ENCODE measurements at regions not wholly inside any gene's neighbourhood (a gene's known extent, or its start where the extent isn't known, plus 50 kb on each side); places are given as distances from the start of the nearest gene placed in this dataset.
"Not testable (repeated sequence)": the region's sequence is repeated elsewhere in the genome, so short reads cannot be mapped to it uniquely, and the experiment has no call there.

- not testable (repeated sequence) for FAIRE-seq
Observed at GRCh38 chr6:86602093-86602492, 335.2 kb upstream of the HTR1E start.

GRCh38 chr6:86598969-86599368 lies 338.4 kb upstream of the HTR1E start:
- FAIRE-seq: not testable (repeated sequence)

GRCh38 chr6:86595641-86596040 lies 341.7 kb upstream of the HTR1E start:
- no peak for FAIRE-seq

DNA sequence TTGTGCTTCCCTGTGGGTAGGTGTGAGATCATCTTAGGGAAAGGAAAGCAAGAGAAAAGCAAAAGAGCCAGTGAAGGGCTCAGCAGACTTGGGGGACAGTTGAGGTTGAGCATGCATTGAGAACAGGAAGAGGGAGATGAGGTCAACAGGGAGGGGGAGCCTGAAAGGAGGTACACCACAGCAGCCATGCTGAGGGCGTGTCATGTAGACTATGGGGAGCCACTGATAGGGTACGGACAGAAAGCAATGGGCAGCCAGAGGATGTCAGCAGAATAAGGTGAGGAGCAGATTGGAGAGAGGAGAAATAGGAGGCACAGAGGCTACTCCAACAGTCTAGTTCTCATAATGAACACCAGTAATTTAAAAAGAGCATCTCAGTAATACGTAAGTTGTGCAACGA lies 351.1 kb upstream of the HTR1E start:
- no peak for FAIRE-seq

DNA sequence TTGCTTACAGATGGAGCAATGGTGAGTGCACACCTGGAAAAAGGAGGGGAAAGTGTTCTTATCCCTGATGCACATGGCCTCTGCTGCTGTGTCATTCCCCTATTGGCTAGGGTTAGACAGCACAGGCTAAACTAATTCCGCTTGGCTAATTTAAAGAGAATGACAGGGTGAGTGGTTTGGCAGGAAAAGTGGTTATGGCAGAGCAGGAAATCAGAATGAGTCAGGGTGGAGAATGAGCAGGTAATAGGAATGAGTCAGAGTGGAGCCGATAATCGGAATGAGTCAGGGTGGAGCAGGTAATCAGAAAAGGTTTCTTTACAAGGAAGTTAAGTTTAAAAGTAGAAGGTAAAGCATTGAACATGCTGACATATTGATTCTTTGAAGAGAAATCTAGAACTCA lies 355.5 kb upstream of the HTR1E start:
- no peak for FAIRE-seq

- FAIRE-seq: no peak
Observed at GRCh38 chr6:86563197-86563596, 374.1 kb upstream of the HTR1E start.

GRCh38 chr6:86558318-86558717 lies 379.0 kb upstream of the HTR1E start:
- FAIRE-seq: no peak

GRCh38 chr6:86537292-86537861 lies 400.0 kb upstream of the HTR1E start:
- no peak for FAIRE-seq

DNA sequence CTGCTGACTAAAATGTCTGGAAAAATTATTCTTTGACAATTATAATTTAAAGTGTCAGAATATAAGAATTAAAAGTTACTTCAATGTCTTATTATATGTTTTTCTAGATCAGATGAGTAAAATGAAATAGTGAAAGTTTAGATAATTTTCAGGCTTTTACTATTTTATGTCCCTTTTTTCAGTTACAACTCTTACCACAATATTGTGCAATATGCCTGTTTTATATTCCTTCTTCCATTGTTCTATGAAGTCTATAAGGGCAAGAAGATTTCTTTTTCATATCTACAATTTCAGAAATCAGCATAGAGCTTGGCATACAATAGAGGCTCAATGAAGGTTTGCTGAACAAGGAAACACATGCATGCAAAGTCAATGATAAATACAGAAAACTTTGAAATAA lies 401.2 kb upstream of the HTR1E start:
- no peak for FAIRE-seq

DNA sequence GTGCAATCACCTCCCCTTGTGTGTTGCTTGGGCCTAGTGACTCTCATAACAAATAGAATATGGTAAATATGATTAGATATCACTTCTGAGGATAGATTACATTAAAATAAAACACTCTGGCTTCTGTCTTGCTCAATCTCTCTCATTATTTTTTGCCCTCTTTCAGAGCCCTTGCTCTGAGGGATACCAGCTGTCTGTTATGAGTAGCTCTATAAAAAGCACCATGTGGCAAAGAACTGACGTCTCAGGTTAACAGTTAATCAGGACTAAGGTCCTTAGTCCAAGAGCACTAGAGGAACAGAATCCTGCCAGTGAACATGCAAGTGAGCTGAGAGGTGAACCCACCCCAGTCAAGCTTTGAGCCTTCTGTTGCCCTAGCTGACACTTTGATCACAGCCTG lies 402.2 kb upstream of the HTR1E start:
- no peak for FAIRE-seq

GRCh38 chr6:86529635-86530034 lies 407.7 kb upstream of the HTR1E start:
- no peak for FAIRE-seq

GRCh38 chr6:86526238-86526637 lies 411.1 kb upstream of the HTR1E start:
- FAIRE-seq: no peak

- no peak for FAIRE-seq
Observed at GRCh38 chr6:86516087-86516486, 421.2 kb upstream of the HTR1E start.

GRCh38 chr6:86511962-86512361 lies 425.4 kb upstream of the HTR1E start:
- no peak for FAIRE-seq

- no peak for FAIRE-seq
Observed at GRCh38 chr6:86508230-86508629, 429.1 kb upstream of the HTR1E start.

DNA sequence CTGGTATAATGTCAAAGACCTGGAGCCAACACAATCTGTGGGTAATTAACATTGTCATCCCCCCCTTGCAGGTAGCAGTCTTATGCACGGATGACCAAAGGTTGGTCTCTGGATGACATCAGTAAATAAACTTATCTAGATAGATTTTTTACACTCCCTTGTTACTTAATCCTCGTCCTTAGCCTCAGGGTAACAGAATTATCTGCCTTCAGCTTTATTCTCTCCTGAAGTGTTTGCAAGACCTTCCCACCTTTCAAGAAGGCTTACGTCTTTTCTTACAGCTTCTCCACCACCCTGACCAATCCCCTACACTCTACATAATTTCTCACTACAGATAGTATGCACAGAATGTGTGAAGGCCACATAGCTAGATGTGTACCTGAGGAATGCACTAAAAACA lies 434.8 kb upstream of the HTR1E start:
- FAIRE-seq: no peak

DNA sequence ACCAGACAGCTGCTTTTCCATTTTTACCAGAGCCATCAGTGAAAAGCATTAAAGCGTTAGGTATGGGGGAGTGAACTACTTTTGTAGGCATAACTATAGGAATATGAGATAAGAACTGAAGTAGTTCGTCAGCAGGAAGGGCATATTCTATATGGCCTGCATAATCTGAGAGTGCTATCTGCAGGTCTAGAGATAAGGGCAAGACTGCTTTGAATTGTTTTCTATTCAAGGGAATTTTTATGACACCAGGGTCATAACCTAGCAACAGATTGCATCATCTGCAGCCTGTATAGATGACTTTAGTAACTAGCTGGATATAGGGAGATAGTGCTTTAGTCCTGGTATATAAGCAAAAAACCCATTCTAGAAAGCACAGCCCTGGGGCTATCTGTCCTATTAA lies 437.3 kb upstream of the HTR1E start:
- FAIRE-seq: no peak

DNA sequence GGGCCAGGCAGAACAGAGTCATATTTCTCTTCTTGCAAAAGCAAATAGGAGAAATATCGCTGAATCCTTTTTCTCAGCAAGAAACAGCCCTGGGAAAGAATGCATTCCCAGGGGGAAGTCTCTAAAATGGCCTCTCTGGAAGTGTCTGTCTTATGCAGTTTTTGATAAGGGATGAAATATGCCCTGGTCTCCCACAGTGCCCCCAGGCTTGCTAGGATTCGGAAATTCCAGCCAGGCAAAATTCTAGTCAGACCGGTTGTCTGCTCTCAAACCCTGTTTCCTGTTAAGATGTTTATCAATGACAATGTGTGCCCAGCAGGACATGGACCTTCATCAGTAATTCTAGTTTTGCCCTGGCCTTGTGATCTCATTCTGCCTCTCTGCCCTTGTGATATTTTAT lies 448.3 kb upstream of the HTR1E start:
- FAIRE-seq: not testable (repeated sequence)

DNA sequence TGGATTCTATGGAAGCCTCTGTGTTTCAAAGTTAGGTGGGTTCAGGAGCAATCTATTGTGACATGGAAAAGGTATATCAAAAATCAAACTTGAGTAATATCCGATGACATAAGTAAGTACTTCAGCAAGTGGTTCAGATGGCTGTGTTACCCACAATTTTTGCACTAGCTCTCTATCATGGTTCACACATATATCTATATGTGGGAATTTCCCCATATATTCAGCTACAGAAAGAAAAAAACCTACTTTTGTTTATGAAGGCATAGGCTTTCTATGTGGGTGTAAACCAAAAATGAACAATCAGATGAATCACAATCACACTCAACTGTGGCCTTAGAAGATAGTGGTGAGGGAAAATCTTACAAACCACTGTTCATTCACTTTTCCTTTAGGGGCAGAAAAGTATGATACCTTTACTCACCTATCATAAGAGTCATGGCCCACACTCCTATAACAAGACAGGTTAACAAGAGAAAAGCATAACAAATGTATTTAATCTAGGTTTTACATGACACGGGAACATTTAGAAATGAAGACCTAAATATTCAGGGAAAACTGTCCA lies 449.6 kb upstream of the HTR1E start:
- no peak for FAIRE-seq

DNA sequence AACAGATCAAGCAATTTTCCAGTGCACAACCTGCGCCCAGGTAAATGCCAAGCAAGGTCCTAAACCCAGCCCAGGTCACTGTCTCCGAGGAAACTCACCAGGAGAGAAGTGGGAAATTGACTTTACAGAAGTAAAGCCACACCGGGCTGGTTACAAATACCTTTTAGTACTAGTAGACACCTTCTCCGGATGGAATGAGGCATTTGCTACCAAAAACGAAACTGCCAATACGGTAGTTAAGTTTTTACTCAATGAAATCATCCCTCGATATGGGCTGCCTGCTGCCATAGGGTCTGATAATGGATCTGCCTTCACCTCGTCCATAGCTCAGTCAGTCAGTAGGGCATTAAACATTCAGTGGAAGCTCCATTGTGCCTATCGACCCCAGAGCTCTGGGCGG lies 459.0 kb upstream of the HTR1E start:
- not testable (repeated sequence) for FAIRE-seq

DNA sequence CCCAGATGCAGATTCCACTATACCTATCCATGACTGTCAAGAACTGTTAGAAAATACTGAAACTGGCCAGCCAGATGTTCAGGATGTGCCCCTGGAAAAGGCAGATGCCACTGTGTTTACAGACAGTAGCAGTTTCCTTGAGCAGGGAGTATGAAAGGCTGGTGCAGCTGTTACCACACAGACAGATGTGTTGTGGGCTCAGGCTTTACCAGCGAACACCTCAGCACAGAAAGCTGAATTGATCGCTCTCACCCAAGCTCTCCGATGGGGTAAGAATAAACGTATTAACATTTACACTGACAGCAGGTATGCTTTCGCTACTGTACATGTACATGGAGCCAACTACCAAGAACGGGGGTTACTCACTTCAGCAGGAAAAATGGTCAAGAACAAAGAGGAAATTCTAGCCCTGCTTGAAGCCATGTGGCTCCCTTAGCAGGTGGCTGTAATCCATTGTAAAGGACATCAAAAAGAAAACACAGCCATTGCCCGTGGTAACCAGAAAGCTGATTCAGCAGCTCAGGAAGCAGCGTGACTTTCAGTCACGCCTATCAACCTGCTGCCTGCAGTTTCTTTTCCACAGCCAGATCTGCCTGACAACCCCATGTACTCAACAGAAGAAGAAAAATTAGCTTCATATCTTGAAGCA lies 459.7 kb upstream of the HTR1E start:
- no peak for FAIRE-seq

- no peak for FAIRE-seq
Observed at GRCh38 chr6:86476311-86476710, 461.0 kb upstream of the HTR1E start.

DNA sequence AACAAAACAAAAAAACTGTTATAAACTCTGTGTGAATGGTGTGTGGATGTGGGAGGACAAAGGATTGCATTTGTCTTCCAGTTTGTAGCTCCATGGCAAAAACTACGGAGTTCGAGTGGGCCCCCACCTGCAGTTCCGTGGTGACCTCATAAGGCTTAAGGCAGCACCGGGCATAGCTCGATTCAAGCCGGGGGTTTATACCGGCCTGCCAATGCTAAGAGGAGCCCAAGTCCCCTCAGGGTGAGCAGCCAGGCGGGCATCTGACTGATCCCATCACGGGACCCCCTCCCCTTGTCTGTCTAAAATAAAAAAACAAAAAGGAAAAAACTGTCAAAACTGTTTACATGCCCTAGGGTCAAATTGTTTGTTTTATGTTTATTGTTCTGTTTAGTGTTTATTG lies 463.2 kb upstream of the HTR1E start:
- FAIRE-seq: no peak

DNA sequence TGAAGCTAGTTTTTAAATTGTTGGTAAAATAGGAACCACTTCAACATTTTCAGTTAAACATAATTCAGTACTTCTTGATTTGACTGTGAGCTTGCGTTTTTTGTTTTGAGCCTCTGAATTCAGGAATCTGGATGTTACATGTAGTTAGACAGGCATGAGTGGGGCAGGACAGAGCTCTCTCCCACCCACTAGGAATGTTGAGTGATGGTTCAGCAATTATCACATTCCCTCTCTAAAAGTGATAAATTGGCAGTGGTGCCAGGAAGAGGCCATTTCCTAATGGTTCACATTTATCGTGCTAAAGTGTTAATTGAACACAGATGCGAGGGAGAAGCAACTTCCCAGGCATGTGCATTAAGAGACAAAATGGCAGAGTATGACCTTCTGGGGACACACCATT lies 465.5 kb upstream of the HTR1E start:
- no peak for FAIRE-seq

- no peak for FAIRE-seq
Observed at GRCh38 chr6:86459978-86460377, 477.4 kb upstream of the HTR1E start.

Measured in islet of Langerhans (tissue), 1 donor.